ENCODE measurements at regions not wholly inside any gene's neighbourhood (a gene's known extent, or its start where the extent isn't known, plus 50 kb on each side); places are given as distances from the start of the nearest gene placed in this dataset.

DNA sequence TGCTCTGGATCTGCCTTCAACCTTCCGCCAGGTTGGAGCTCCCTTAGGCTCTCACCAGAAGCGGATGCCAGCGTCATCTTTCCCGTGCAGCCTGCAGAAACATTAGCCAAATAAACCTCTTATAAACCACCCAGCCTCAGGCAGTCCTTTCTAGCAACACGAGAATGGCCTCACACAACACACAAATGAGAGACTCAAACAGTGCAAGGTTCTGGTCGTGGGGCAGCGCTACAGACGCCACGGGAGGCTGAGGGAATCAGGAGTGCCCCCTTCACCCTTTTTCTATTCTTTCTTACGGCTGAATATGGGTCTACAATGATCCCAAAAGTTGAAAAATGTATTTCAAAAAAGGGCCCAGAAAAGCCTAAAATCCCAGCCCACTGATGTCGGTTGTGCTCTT, 96.4 kb downstream of the FOXL3 start:
- no peak for TF ChIP-seq EZH2 (IDR thresholded peaks at IDR 0.05; ENCODE audit: low read length, unreplicated experiment)
- no peak for TF ChIP-seq CTCF (conservative IDR thresholded peaks at IDR 0.05; ENCODE audit: low read depth, low read length)
- no peak for TF ChIP-seq EZH2phosphoT487 (IDR thresholded peaks at IDR 0.05; ENCODE audit: borderline replicate concordance, low read length)
